Activated T-helper 17 cell treated with anti-CD3 and anti-CD28 coated beads, Interleukin-2, amount 50 U/mL, for 72 hours (primary cell): ENCODE measurements at regions not wholly inside any gene's neighbourhood (a gene's known extent, or its start where the extent isn't known, plus 50 kb on each side); places are given as distances from the start of the nearest gene placed in this dataset.

Experiments used
- ATAC-seq: fragments of 150-1000 bp; cut with Tn5 transposase; replicated peaks from 2 replicates; pipeline ENCODE4 v1.10.0; 2021; ENCODE audit warnings: mild to moderate bottlenecking, moderate library complexity
- H3K27ac Mint-ChIP-seq: one replicate; pipeline ENCODE4 v1.8.0; 2022; ENCODE audit warnings: mixed read lengths
- H3K27me3 Mint-ChIP-seq: one replicate; pipeline ENCODE4 v1.8.0; 2022; ENCODE audit warnings: mixed read lengths
- H3K36me3 Mint-ChIP-seq: one replicate; pipeline ENCODE4 v1.8.0; 2022; ENCODE audit warnings: low read depth, mild to moderate bottlenecking, mixed read lengths
- H3K4me1 Mint-ChIP-seq: one replicate; pipeline ENCODE4 v1.8.0; 2022; ENCODE audit warnings: mixed read lengths
- H3K4me3 Mint-ChIP-seq: one replicate; pipeline ENCODE4 v1.8.0; 2022; ENCODE audit warnings: mild to moderate bottlenecking, mixed read lengths
- H3K9me3 Mint-ChIP-seq: one replicate; pipeline ENCODE4 v1.8.0; 2022; ENCODE audit warnings: mixed read lengths

GRCh38 chr14:36465178-36465577, 54.9 kb downstream of the NKX2-1 start:
- H3K27me3 Mint-ChIP-seq, result peaks cover 29% of the 10 kb centered on the region
- no peak overlapping the region for H3K27ac Mint-ChIP-seq

GRCh38 chr14:36462890-36463289, 57.1 kb downstream of the NKX2-1 start:
- Mint-ChIP-seq H3K4me1 (no peaks in the 10 kb centered on the region), H3K36me3 (no peaks in the 10 kb centered on the region), H3K27ac (no peak overlapping the region), H3K4me3 (no peak overlapping the region), H3K27me3 (peaks cover 24% of the 10 kb centered on the region), H3K9me3 (no peaks in the 10 kb centered on the region)
- no peak for ATAC-seq

More at GRCh38 chr14:36465178-36465577, 54.9 kb downstream of the NKX2-1 start:
- H3K4me3 Mint-ChIP-seq, result no peak overlapping the region
- H3K36me3 Mint-ChIP-seq, result no peaks in the 10 kb centered on the region
- no peak for ATAC-seq
- H3K4me1 Mint-ChIP-seq, result no peaks in the 10 kb centered on the region
- no peaks in the 10 kb centered on the region for H3K9me3 Mint-ChIP-seq

GRCh38 chr14:36455241-36455627, 64.8 kb downstream of the NKX2-1 start:
- H3K4me3 Mint-ChIP-seq, result no peak overlapping the region
- no peaks in the 10 kb centered on the region for H3K9me3 Mint-ChIP-seq
- no peak overlapping the region for H3K27ac Mint-ChIP-seq
- ATAC-seq, result no peak
- no peaks in the 10 kb centered on the region for H3K36me3 Mint-ChIP-seq
- H3K27me3 Mint-ChIP-seq, result peaks cover 9% of the 10 kb centered on the region
- no peaks in the 10 kb centered on the region for H3K4me1 Mint-ChIP-seq

- no peaks in the 10 kb centered on the region for H3K36me3 Mint-ChIP-seq
- H3K27me3 Mint-ChIP-seq, result peaks cover 7% of the 10 kb centered on the region
- no peak overlapping the region for H3K27ac Mint-ChIP-seq
- no peaks in the 10 kb centered on the region for H3K9me3 Mint-ChIP-seq
- H3K4me3 Mint-ChIP-seq, result no peak overlapping the region
- no peak for ATAC-seq
- H3K4me1 Mint-ChIP-seq, result no peaks in the 10 kb centered on the region
Observed at GRCh38 chr14:36454599-36455240, 65.3 kb downstream of the NKX2-1 start.

- Mint-ChIP-seq H3K27ac (no peak overlapping the region), H3K36me3 (no peaks in the 10 kb centered on the region), H3K27me3 (peaks cover 8% of the 10 kb centered on the region), H3K9me3 (no peaks in the 10 kb centered on the region), H3K4me1 (no peaks in the 10 kb centered on the region), H3K4me3 (no peak overlapping the region)
- no peak for ATAC-seq
Observed at GRCh38 chr14:36452860-36453259, 67.2 kb downstream of the NKX2-1 start.

- no peaks in the 10 kb centered on the region for H3K36me3 Mint-ChIP-seq
- H3K4me3 Mint-ChIP-seq, result no peak overlapping the region
- no peak for ATAC-seq
- no peaks in the 10 kb centered on the region for H3K9me3 Mint-ChIP-seq
- no peaks in the 10 kb centered on the region for H3K4me1 Mint-ChIP-seq
- H3K27ac Mint-ChIP-seq, result no peak overlapping the region
- peaks cover 7% of the 10 kb centered on the region for H3K27me3 Mint-ChIP-seq
Observed at GRCh38 chr14:36451310-36452065, 68.5 kb downstream of the NKX2-1 start.

GRCh38 chr14:36450550-36450949, 69.5 kb downstream of the NKX2-1 start:
- Mint-ChIP-seq H3K36me3 (no peaks in the 10 kb centered on the region), H3K27ac (no peak overlapping the region), H3K9me3 (no peaks in the 10 kb centered on the region), H3K27me3 (peaks cover 9% of the 10 kb centered on the region), H3K4me3 (no peak overlapping the region), H3K4me1 (no peaks in the 10 kb centered on the region)
- ATAC-seq, result no peak

- ATAC-seq, result no peak
- Mint-ChIP-seq H3K27me3 (peaks cover 10% of the 10 kb centered on the region), H3K4me3 (no peak overlapping the region), H3K36me3 (no peaks in the 10 kb centered on the region), H3K27ac (no peak overlapping the region), H3K4me1 (no peaks in the 10 kb centered on the region), H3K9me3 (no peaks in the 10 kb centered on the region)
Observed at GRCh38 chr14:36449903-36450302, 70.1 kb downstream of the NKX2-1 start.

GRCh38 chr14:36443374-36443773, 76.7 kb downstream of the NKX2-1 start:
- no peaks in the 10 kb centered on the region for H3K4me1 Mint-ChIP-seq
- peaks cover 13% of the 10 kb centered on the region for H3K27me3 Mint-ChIP-seq
- no peak overlapping the region for H3K4me3 Mint-ChIP-seq
- no peak overlapping the region for H3K27ac Mint-ChIP-seq
- ATAC-seq, result no peak
- no peaks in the 10 kb centered on the region for H3K9me3 Mint-ChIP-seq
- H3K36me3 Mint-ChIP-seq, result no peaks in the 10 kb centered on the region

GRCh38 chr14:36442824-36443241, 77.2 kb downstream of the NKX2-1 start:
- no peak for ATAC-seq
- peaks cover 17% of the 10 kb centered on the region for H3K27me3 Mint-ChIP-seq
- no peaks in the 10 kb centered on the region for H3K36me3 Mint-ChIP-seq
- H3K9me3 Mint-ChIP-seq, result no peaks in the 10 kb centered on the region
- no peaks in the 10 kb centered on the region for H3K4me1 Mint-ChIP-seq
- no peak overlapping the region for H3K4me3 Mint-ChIP-seq
- no peak overlapping the region for H3K27ac Mint-ChIP-seq

- peaks cover 20% of the 10 kb centered on the region for H3K27me3 Mint-ChIP-seq
- no peak overlapping the region for H3K4me3 Mint-ChIP-seq
- ATAC-seq, result no peak
- H3K36me3 Mint-ChIP-seq, result no peaks in the 10 kb centered on the region
- no peaks in the 10 kb centered on the region for H3K4me1 Mint-ChIP-seq
- no peak overlapping the region for H3K27ac Mint-ChIP-seq
- no peaks in the 10 kb centered on the region for H3K9me3 Mint-ChIP-seq
Observed at GRCh38 chr14:36441283-36441682, 78.7 kb downstream of the NKX2-1 start.

GRCh38 chr14:36439766-36440165, 80.3 kb downstream of the NKX2-1 start:
- Mint-ChIP-seq H3K4me3 (no peak overlapping the region), H3K27me3 (peaks cover 17% of the 10 kb centered on the region), H3K9me3 (no peaks in the 10 kb centered on the region), H3K36me3 (no peaks in the 10 kb centered on the region), H3K4me1 (no peaks in the 10 kb centered on the region), H3K27ac (no peak overlapping the region)
- ATAC-seq, result no peak

GRCh38 chr14:36438883-36439282, 81.1 kb downstream of the NKX2-1 start:
- no peak for ATAC-seq

GRCh38 chr14:36430662-36431084, 89.4 kb downstream of the NKX2-1 start:
- Mint-ChIP-seq H3K4me3 (no peak overlapping the region), H3K4me1 (no peaks in the 10 kb centered on the region), H3K27me3 (peaks cover 7% of the 10 kb centered on the region), H3K36me3 (no peaks in the 10 kb centered on the region), H3K27ac (no peak overlapping the region), H3K9me3 (peaks cover 7% of the 10 kb centered on the region)
- no peak for ATAC-seq

More at GRCh38 chr14:36438883-36439282, 81.1 kb downstream of the NKX2-1 start:
- no peak overlapping the region for H3K27ac Mint-ChIP-seq
- H3K4me1 Mint-ChIP-seq, result no peaks in the 10 kb centered on the region
- H3K9me3 Mint-ChIP-seq, result no peaks in the 10 kb centered on the region
- H3K27me3 Mint-ChIP-seq, result peaks cover 16% of the 10 kb centered on the region
- H3K36me3 Mint-ChIP-seq, result no peaks in the 10 kb centered on the region
- H3K4me3 Mint-ChIP-seq, result no peak overlapping the region

GRCh38 chr14:36430169-36430568, 89.9 kb downstream of the NKX2-1 start:
- ATAC-seq, result no peak
- no peaks in the 10 kb centered on the region for H3K36me3 Mint-ChIP-seq
- H3K4me1 Mint-ChIP-seq, result no peaks in the 10 kb centered on the region
- no peak overlapping the region for H3K27ac Mint-ChIP-seq
- peaks cover 7% of the 10 kb centered on the region for H3K27me3 Mint-ChIP-seq
- no peak overlapping the region for H3K4me3 Mint-ChIP-seq
- peaks cover 7% of the 10 kb centered on the region for H3K9me3 Mint-ChIP-seq
